Fibroblast of skin of right quadriceps (primary cell): ENCODE measurements at regions not wholly inside any gene's neighbourhood (a gene's known extent, or its start where the extent isn't known, plus 50 kb on each side); places are given as distances from the start of the nearest gene placed in this dataset.
"Not testable (repeated sequence)": the region's sequence is repeated elsewhere in the genome, so short reads cannot be mapped to it uniquely, and the experiment has no call there.

Experiments used
- DNase-seq: peaks from one replicate; pipeline ENCODE4 v3.0.0-alpha.2; 2013

- DNase-seq: peak; percentile 11
These were observed 286.2 kb upstream of the EXOC2 start for GRCh38 chr6:978937-979685.

GRCh38 chr6:977226-977625 is 284.3 kb upstream of the EXOC2 start:
- not testable (repeated sequence) for DNase-seq

- DNase-seq: peak; percentile 81
These were observed 279.2 kb upstream of the EXOC2 start for GRCh38 chr6:971981-972640.

GRCh38 chr6:968791-969190 is 275.9 kb upstream of the EXOC2 start:
- no peak for DNase-seq

DNA sequence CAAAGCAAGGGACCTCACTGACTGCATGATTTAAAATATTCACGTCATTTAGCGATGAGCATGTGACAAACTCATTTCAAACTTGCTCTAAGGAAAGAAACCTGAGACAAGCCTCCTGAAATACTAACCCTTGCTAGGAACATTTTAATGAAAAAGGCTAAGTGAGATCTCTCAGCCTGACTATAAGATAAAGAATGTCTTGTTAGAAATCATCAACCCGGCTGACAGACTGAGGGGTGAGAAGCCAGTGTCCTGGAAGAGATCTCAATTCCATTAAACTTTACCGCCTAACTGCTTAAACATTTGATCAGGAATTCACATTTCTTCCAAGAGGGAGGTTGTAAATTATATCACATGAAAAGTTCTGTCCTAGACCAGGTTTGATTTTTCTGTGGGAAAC is 274.8 kb upstream of the EXOC2 start:
- no peak for DNase-seq

DNA sequence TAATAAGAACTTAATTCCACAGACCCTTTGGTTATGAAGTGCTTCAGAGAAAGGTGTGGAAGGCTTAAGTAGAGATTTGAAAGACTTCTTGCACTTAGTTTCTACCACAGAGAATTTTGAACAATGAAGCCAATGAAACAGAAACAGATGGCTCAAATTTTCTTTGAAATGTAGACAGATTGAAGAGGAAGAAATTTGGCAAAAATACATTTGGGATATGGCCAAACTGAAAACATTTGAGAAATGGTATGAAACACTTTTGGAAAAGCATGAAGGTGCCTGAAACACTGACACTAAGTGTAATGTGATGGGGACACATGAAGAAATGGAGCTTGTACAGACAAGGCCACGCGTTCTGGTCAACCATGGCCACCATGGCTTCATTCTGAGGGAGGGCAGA is 272.4 kb upstream of the EXOC2 start:
- no peak for DNase-seq

- DNase-seq: no peak
These were observed 270.5 kb upstream of the EXOC2 start for GRCh38 chr6:963456-963855.

DNA sequence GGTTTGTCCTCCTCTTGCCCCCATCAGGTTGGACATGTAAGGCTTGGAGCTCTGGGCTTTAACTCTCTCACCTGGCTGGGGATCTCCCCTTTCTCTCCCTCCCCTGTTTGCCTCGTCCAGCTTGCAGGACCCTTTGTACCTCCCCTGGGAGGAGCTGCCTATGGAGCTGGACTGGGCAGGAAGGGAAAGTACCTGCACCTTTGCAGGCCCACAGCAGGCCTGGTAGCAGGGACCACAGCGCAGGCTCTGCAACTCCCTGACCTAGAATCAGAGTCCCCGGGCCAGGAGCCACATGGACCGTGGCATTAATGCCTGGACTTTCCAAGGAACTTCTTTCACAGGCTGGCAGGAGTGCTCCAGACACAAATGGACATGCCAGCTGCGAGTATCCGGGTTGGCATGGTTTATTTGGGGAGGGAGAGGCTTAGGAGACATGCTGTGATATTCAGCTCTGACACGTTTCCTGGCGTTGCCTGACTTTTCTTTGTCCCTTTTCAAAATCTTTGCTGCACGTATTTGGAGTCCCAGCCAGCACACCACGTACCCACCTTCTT is 268.5 kb upstream of the EXOC2 start:
- no peak for DNase-seq

DNA sequence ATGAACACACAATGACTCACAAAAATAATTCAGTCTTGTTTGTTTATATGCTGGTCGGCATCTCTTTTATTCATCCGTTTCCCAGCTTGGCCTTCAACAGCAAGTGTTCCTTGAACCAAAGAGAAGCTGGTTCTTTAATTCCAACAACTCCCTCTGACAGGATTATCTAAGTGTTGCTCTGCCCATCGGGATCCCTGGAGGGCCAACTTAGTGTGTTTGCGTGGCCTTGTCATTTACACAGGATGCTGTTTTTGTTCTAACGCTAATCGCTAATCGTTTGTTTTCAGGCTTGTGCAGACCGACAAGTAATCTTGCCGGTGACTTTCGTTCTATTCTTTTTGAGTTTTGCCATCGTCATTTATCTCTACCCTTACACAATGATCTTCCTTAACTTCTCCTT is 267.4 kb upstream of the EXOC2 start:
- DNase-seq: no peak

DNA sequence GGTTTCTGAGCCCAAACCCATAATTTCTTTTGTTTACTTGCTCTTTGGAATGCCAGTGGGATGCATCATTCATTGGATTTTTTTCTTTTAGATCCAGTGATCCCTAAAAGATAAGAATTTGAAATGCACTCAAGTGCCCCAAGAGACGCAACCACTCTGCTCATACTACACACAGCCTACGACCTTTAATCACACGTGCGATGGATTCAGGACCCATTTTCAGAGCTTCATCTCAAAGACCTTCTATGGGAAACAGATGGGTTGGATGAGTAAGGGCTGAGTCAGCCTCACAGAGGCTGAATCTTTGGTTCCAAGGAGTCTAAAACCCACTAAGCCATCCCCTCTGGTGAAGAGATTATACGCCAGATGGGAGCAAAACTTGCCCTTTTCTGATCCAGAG is 265.5 kb upstream of the EXOC2 start:
- DNase-seq: peak; percentile 98

- DNase-seq: peak; percentile 35
These were observed 258.7 kb upstream of the EXOC2 start for GRCh38 chr6:951399-952181.

- no peak for DNase-seq
These were observed 254.4 kb upstream of the EXOC2 start for GRCh38 chr6:947235-947934.

DNA sequence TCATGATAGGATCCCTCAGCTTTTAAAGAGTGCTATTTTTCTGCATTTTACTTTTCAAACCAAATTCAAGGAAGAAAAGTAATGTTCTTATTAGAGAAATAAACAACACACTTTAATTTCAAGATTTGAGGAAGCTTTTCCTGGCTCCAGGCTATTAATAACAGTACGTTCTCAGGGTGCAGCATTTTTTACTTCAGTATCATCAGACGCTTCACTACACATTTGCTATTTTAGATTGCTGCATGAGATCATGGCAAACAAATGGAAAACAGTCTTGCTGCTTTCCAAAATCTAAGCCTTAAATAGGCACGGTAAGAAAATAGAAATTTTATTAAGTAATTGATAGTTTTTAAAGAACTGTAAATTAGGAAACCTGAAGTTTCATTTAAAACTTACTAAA is 253.6 kb upstream of the EXOC2 start:
- DNase-seq: peak; percentile 44

DNA sequence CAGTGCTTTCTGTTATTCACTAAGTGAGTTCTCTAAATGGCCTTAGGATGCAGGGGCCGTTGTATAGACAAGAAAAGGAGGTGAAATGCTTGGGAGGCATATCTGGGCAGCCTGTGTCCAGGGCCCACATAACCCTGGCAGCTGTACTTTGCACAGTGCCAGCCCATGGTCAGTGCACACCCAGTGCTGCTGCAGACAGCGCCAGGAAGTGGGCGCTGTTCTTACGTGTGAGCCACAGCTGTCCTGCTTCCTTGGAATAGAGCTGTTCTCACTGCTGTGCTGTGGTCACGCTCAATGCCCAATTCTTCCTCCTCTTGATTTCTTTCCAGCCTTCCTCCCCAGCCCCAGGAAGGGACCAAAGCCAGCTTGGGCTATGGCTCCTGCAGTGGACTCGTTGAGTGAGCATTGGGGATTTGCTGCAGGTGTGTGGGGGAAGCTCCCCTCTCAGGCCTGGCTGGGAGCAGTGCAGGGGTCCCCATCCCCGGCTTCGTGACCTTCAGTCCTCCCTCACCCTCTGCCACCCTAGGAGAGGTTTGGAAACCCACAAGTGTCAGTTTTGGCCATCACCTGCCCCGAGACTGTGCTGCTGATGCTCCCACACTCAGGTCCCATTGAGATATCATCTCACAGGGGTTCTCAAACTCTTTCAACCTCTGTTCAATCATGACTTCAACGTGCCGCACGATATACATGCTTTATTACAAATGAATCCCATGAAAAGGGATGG is 246.8 kb upstream of the EXOC2 start:
- no peak for DNase-seq

DNA sequence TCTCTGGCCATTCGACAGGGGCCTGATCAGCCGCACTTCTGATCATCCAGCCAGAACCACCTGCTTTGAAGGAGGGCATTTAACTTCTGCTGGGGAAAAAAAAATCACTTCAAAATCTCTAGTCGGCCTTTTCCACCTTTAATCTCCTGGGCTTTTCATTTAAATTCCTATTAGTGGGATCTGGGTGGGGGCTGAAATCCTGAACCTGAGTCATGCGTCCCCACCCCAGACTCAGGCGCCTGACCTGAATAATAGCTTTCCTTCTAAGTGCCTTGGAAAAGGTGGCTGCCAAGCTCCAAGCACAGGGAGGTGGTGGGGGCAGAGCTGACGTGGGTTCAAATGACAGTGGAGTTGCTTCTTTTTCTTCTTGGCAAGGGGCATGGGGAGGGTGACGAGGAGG is 246.0 kb upstream of the EXOC2 start:
- no peak for DNase-seq

- DNase-seq: no peak
These were observed 245.4 kb upstream of the EXOC2 start for GRCh38 chr6:938271-938905.

DNA sequence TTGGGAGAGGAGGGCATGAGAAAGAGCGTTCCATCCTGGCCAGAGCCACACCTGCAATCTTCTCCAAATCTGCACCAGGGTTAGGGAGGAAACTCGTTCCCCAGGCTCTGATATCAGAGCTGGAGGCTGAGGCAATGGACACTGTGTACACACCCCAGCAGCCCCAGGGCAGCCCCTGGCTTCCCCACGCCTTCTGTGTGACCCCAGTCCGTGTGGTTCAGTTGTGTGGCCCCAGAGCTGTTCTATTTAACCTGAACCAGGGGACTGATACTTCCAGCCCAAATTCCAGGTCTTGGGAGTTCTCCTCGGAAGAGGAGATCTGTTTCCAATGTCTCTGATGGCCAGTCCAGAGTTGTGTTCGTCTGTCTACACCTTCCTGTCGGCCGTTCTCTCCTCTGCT is 242.6 kb upstream of the EXOC2 start:
- DNase-seq: no peak

DNA sequence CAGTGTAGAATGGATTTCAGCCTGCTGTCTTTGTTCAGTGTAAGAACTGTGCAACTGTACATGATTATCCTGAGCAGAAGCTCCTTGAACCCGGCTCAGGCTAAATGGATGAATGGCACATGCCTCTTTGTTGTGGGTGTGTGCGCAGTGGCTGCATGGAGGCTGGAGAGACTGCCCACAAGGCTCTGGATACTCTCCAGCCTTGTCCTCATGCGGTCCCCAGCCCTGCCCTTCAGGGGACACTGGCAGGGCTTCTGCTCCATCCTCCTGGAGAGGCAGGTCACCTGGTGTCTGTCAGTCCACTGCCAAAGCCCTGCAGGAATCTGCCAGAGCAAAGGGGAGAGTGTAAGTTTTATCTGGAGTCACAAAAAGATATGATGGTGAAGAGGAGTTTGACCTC is 241.7 kb upstream of the EXOC2 start:
- DNase-seq: no peak

DNA sequence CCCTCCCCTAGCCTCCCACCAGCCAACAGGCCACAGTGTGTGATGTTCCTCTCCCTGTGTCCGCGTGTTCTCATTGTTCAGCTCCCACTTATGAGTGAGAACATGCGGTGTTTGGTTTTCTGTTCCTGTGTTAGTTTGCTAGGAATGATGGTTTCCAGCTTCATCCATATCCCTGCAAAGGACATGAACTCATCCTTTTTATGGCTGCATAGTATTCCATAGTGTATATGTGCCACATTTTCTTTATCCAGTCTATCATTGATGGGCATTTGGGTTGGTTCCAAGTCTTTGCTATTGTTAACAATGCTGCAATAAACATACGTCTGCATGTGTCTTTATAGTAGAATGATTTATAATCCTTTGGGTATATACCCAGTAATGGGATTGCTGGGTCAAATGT is 239.0 kb upstream of the EXOC2 start:
- DNase-seq: not testable (repeated sequence)

DNA sequence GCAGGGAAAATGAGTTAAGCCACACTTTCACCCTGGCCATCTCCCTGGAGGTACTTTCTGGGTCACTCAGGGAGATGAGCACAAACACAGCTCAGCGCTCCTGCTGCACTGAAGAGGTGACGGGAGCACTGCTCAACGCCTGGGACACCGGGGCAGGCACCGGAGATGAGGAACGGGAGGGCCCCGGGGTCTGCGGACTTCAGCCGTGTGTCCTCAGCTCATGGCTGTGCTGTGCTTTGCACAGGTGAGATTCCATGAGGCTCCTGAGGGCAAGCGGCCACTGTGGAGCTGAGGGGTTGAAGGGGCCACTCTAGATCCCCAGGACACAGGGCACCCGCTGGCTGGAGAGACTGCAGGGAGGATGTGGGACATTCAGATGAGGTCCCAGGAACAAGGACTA is 234.2 kb upstream of the EXOC2 start:
- DNase-seq: no peak

- DNase-seq: no peak
These were observed 232.8 kb upstream of the EXOC2 start for GRCh38 chr6:925656-926213.
